Kidney epithelial cell (primary cell): ENCODE measurements at regions not wholly inside any gene's neighbourhood (a gene's known extent, or its start where the extent isn't known, plus 50 kb on each side); places are given as distances from the start of the nearest gene placed in this dataset.

Source experiments
- DNase-seq: peaks from one replicate; pipeline ENCODE4 v3.0.0-alpha.2; 2010; ENCODE audit warnings: low read depth
- H3K27me3 ChIP-seq: 2 replicates; pipeline ENCODE4 v1.6.0; 2011; ENCODE audit warnings: low read length; ENCODE audit not compliant: control insufficient read depth, insufficient read depth
- H3K36me3 ChIP-seq: 2 replicates; pipeline ENCODE4 v1.5.1; 2011; ENCODE audit warnings: low read length; ENCODE audit not compliant: control insufficient read depth, insufficient read depth
- H3K4me3 ChIP-seq: 2 replicates; pipeline ENCODE4 v1.5.1; 2011; ENCODE audit warnings: low read depth, mild to moderate bottlenecking, control low read depth, low read length
- TF ChIP-seq, protein P1 (sequence below): IDR thresholded peaks from 2 replicates; pipeline ENCODE4 v1.5.1; 2011; ENCODE audit warnings: mild to moderate bottlenecking, moderate library complexity, low read length, control low read depth, inconsistent platforms; ENCODE audit not compliant: insufficient read depth, poor library complexity, severe bottlenecking

DNA sequence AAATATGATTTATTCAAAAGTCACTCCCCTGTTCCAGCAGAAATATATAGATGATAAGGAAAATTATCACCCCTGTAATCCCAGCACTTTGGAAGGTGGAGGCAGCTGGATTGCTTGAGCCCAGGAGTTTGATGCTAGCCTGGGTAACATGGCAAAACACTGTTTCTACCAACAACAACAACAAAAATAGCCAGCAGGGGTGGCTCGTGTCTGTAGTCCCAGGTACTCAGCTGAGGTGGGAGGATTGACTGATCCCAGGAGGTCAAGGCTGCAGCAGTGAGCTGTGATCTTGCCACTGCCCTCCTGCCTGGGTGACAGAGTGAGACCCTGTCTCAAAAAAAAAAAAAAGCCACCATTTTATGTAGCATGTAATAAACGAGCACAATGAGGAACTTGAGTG lies 1546.5 kb downstream of the NCAM2 start:
- Histone ChIP-seq H3K36me3 (no peaks in the 10 kb centered on the region), H3K27me3 (no peaks in the 10 kb centered on the region), H3K4me3 (no peak overlapping the region)
- DNase-seq, result no peak
- TF ChIP-seq, protein P1, sequence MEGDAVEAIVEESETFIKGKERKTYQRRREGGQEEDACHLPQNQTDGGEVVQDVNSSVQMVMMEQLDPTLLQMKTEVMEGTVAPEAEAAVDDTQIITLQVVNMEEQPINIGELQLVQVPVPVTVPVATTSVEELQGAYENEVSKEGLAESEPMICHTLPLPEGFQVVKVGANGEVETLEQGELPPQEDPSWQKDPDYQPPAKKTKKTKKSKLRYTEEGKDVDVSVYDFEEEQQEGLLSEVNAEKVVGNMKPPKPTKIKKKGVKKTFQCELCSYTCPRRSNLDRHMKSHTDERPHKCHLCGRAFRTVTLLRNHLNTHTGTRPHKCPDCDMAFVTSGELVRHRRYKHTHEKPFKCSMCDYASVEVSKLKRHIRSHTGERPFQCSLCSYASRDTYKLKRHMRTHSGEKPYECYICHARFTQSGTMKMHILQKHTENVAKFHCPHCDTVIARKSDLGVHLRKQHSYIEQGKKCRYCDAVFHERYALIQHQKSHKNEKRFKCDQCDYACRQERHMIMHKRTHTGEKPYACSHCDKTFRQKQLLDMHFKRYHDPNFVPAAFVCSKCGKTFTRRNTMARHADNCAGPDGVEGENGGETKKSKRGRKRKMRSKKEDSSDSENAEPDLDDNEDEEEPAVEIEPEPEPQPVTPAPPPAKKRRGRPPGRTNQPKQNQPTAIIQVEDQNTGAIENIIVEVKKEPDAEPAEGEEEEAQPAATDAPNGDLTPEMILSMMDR, result no peak

DNA sequence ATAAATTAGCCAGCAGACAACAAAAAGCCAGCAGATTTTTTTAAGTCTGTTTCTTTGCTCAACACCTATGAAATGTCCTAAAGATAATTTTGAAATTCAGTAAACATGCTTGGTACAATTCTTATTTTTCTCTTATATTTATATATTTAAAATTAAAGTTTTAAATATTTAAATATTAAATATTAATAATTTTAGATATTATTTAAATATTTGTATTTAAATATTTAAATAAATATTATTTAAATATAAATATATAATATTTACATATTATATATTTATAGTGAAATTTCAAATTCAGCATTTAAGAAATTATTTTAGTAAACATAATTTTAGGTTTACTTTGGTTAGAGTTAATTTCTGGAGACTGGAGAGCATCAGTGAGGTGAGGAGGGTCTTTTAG lies 1554.2 kb downstream of the NCAM2 start:
- Histone ChIP-seq H3K27me3 (no peaks in the 10 kb centered on the region), H3K36me3 (no peaks in the 10 kb centered on the region), H3K4me3 (no peak overlapping the region)
- no peak for DNase-seq
- TF ChIP-seq, protein P1, result no peak

DNA sequence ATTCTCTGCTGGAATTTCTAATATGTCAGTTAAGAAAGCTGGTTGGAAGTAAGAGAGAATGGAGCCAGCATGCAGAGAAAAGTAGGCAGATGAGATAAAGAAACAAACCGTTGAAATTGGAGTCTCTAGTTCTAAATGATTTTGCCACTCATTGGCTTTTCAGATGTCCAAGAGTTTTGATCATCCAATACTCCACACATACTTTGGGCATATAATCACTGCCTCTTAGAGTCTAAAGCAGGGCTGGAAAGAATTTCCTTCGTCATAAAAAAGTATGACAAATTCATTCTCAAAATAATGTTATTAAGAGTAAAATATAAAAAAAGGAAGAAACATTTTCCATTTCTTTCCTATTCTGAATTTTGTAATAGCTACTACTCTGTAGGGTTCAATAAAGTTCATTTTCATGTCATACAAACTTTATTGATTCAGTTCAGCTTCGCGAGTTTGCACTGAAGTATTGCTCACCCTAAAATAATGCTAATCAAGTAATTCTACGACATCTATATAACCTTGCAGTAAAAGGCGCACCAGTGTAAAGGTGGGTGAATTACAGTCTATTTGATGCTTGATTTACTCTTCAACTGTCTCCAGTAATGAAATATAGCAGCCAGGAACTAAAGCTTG lies 1556.6 kb downstream of the NCAM2 start:
- no peak overlapping the region for H3K4me3 ChIP-seq
- H3K36me3 ChIP-seq, result no peaks in the 10 kb centered on the region
- H3K27me3 ChIP-seq, result no peaks in the 10 kb centered on the region
- TF ChIP-seq, protein P1, result no peak
- DNase-seq, result no peak

DNA sequence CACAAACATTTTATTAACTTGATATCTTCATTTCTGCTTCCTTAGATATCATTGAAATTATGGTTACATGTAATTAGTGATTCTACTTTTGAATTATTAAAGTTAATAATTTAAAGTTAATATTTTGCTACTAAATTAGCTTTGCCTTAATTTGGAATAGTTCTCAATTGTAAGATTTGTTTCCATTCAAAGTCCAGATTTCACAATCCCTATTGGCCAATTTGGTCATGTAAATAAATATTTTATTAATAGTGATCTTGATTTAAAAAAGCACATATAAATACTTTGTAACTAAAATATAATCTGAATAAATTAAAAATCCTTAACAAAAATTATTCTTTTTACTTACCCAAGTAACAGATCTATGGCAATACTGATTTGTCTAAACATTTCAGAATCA lies 1558.6 kb downstream of the NCAM2 start:
- no peak for DNase-seq
- Histone ChIP-seq H3K36me3 (no peaks in the 10 kb centered on the region), H3K27me3 (no peaks in the 10 kb centered on the region), H3K4me3 (no peak overlapping the region)
- TF ChIP-seq, protein P1, result no peak

DNA sequence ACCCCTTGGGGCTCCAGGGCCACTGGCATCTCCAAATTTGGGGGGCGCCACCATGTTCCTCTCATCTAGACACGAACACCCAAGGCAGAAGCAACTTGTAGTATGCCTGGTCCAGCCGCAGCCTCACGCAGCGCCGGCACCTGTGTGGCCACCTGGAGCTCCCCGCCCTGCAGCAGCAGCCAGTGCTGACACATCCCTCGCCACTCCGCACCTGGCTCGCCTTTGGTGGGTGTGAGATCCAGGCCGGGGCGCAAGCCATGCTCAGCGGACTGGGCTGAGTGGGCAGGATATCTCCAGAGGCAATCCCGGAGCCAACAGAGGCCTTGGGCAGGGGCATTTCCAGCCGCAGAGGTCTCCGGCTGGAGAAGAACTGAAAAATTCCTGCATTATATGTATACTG lies 1563.7 kb downstream of the NCAM2 start:
- Histone ChIP-seq H3K36me3 (no peaks in the 10 kb centered on the region), H3K4me3 (no peak overlapping the region), H3K27me3 (no peaks in the 10 kb centered on the region)
- TF ChIP-seq, protein P1, result no peak
- no peak for DNase-seq

DNA sequence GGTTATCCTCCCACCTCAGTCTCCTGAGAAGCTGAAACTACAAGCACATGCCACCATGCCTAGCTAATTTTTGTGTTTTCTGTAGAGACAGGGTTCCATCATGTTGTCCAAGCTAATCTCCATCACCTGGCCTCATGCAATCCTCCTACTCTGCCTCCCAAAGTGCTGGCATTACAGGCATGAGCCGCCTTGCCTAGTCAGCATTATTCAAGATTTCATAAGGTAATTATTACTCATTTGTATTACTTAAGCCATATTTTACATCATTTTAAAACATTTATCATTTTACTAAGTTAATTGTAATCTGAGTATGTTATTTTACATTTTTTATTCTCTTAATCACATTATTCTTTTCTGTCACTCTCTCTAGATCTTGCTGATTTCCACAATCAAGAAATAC lies 1575.6 kb downstream of the NCAM2 start:
- Histone ChIP-seq H3K4me3 (no peak overlapping the region), H3K27me3 (no peaks in the 10 kb centered on the region), H3K36me3 (no peaks in the 10 kb centered on the region)
- TF ChIP-seq, protein P1, result no peak
- DNase-seq, result no peak
